ENCODE measurements at regions not wholly inside any gene's neighbourhood (a gene's known extent, or its start where the extent isn't known, plus 50 kb on each side); places are given as distances from the start of the nearest gene placed in this dataset.

- ATAC-seq (no peak), DNase-seq (no peak)
- TF ChIP-seq, protein P1, sequence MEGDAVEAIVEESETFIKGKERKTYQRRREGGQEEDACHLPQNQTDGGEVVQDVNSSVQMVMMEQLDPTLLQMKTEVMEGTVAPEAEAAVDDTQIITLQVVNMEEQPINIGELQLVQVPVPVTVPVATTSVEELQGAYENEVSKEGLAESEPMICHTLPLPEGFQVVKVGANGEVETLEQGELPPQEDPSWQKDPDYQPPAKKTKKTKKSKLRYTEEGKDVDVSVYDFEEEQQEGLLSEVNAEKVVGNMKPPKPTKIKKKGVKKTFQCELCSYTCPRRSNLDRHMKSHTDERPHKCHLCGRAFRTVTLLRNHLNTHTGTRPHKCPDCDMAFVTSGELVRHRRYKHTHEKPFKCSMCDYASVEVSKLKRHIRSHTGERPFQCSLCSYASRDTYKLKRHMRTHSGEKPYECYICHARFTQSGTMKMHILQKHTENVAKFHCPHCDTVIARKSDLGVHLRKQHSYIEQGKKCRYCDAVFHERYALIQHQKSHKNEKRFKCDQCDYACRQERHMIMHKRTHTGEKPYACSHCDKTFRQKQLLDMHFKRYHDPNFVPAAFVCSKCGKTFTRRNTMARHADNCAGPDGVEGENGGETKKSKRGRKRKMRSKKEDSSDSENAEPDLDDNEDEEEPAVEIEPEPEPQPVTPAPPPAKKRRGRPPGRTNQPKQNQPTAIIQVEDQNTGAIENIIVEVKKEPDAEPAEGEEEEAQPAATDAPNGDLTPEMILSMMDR (IDR thresholded peaks at IDR 0.05) = no peak
- Histone ChIP-seq H3K27ac (no peak overlapping the region), H3K27me3 (no peaks in the 10 kb centered on the region), H3K36me3 (no peaks in the 10 kb centered on the region), H3K4me3 (no peak overlapping the region), H3K9me3 (peaks cover 0 to 27% (median 3%) of the 10 kb centered on the region in 11 donors), H3K4me1 (no peaks in the 10 kb centered on the region)
- intact Hi-C loops (cut with DNase I) = no loop called here
- 52 to 57% methylated on average over 1 of the region's 1 CpG for WGBS, 2 donors
Measured at GRCh38 chr4:159652871-159653270, 550.0 kb downstream of the RAPGEF2 start.

DNA sequence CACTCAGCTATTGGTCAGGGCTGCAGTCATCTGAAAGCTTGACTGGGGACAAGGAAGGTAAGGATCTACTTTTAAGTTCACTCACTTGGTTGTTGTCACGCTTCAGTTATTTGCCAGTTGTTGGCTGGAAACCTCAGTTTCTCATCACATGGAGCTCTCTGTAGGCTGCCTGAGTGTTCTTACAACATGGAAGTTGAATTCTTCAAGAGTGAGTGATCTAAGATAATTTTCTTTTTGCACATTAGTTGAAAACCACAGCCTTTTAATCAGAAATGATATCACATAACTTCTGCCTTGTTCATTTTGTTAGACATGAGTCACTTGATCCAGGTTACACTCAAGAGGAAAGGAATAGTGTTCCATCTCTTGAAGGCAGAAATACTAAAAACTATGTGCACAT, 552.7 kb downstream of the RAPGEF2 start:
- H3K27me3 ChIP-seq = no peaks in the 10 kb centered on the region

DNA sequence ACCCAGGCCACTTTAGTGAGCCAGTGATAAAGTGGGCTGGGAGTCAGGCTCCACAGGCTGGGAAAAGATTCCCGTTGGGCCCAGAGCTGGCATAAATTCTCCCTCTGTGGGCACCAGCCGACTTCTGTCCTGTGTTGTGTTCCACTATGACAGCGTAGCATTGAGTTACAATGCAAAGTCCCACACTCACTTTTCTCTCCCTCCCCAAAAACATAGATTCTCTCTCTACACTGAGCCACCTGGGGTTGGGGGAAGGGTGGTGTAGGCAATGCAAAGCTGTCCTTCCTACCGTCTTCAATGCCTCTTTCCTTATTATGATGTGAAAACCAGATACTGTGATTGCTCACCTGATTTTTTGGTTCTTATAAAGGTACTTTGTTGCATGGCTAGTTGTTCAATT, 566.2 kb downstream of the RAPGEF2 start:
- H3K9me3 ChIP-seq = no peaks in the 10 kb centered on the region
- no peak overlapping the region for H3K27ac ChIP-seq
- no peaks in the 10 kb centered on the region for H3K4me1 ChIP-seq
- no peak overlapping the region for H3K4me3 ChIP-seq
- no peak for DNase-seq
- intact Hi-C loops (cut with DNase I) = no loop called here
- 73 to 76% methylated on average over 4 of the region's 4 CpGs for WGBS, 2 donors
- no peak for ATAC-seq
- TF ChIP-seq, protein P1 (IDR thresholded peaks at IDR 0.05) = no peak
- no peaks in the 10 kb centered on the region for H3K36me3 ChIP-seq
- no peaks in the 10 kb centered on the region for H3K27me3 ChIP-seq

More for the DNA sequence above, 552.7 kb downstream of the RAPGEF2 start:
- Histone ChIP-seq H3K27ac (no peak overlapping the region), H3K36me3 (no peaks in the 10 kb centered on the region), H3K4me3 (no peak overlapping the region), H3K4me1 (no peaks in the 10 kb centered on the region), H3K9me3 (peaks cover 0 to 5% (median 0%) of the 10 kb centered on the region in 11 donors)
- ATAC-seq = no peak
- no peak for DNase-seq
- WGBS, 2 donors = 0 to 29% methylated on average over 1 of the region's 1 CpG
- TF ChIP-seq, protein P1 (IDR thresholded peaks at IDR 0.05) = no peak
- intact Hi-C loops (cut with DNase I) = no loop called here

DNA sequence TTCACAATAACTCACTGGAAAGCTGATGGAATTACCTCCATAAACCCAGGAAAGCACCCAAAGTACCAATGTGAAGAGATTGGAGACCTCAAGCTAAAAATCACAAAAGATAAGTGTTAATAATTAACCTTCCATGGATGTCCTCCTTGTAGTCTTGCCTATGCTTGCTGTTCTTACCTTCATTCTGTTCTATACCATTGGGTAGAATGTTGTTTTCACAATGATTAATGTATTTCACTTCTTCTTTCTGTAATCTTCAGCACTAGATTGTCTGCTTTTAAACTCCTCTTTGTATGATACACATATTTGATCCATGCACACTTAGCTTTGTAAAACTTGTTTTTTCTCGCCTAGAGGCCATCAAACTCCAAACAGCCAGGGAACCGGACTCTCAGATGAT, 570.3 kb downstream of the RAPGEF2 start:
- no peaks in the 10 kb centered on the region for H3K36me3 ChIP-seq
- H3K27ac ChIP-seq = no peak overlapping the region
- H3K27me3 ChIP-seq = no peaks in the 10 kb centered on the region
- no peaks in the 10 kb centered on the region for H3K4me1 ChIP-seq
- ATAC-seq (no peak), DNase-seq (no peak)
- 62 to 89% methylated on average over 2 of the region's 2 CpGs for WGBS, 2 donors
- intact Hi-C loops (cut with DNase I) = no loop called here
- no peak overlapping the region for H3K4me3 ChIP-seq
- no peaks in the 10 kb centered on the region for H3K9me3 ChIP-seq
- TF ChIP-seq, protein P1 (IDR thresholded peaks at IDR 0.05) = no peak
